AG04449 (cell line): ENCODE measurements at regions not wholly inside any gene's neighbourhood (a gene's known extent, or its start where the extent isn't known, plus 50 kb on each side); places are given as distances from the start of the nearest gene placed in this dataset.

Experiments
- CTCF ChIA-PET: fragments of 350-600 bp; formaldehyde crosslinking; extraction: SDS; loops from one replicate; lab custom pipeline; 2021; ENCODE audit warnings: antibody characterized with exemption; lab: Yijun Ruan, JAX
- POLR2A ChIA-PET: fragments of 400-600, 350-600 bp; formaldehyde crosslinking; extraction: SDS; loops from one replicate; lab custom pipeline; 2020; ENCODE audit warnings: antibody characterized with exemption, inconsistent platforms; lab: Yijun Ruan, JAX
- DNase-seq: peaks from one replicate; pipeline ENCODE4 v3.0.0-alpha.2; 2010; ENCODE audit warnings: low read depth, low spot score
- H3K4me3 ChIP-seq: 2 replicates; pipeline ENCODE4 v1.5.1; 2011; ENCODE audit warnings: low read depth, mild to moderate bottlenecking, control low read depth, low read length
- CTCF ChIP-seq: IDR thresholded peaks from one replicate; pipeline ENCODE4 v1.5.1; 2011; ENCODE audit warnings: mild to moderate bottlenecking, moderate library complexity, low read length, control low read depth, inconsistent platforms; ENCODE audit not compliant: insufficient read depth; ENCODE audit errors: missing control alignments

GRCh38 chr15:97236140-97236539 is 724.4 kb upstream of the ARRDC4 start:
- no peak for DNase-seq
- no peak overlapping the region for H3K4me3 ChIP-seq
- TF ChIP-seq CTCF, result no peak
- CTCF ChIA-PET, result interaction anchor here (1.1 to 2.8 kb wide), 2 partner anchors 878 to 909 kb away, joined by 3 to 19 read pairs; no protein-coding TSS in a partner anchor
- POLR2A ChIA-PET, result no interaction called here

- TF ChIP-seq CTCF, result no peak
- POLR2A ChIA-PET, result no interaction called here
- no peak for DNase-seq
- no peak overlapping the region for H3K4me3 ChIP-seq
- CTCF ChIA-PET, result interaction anchor here (1.1 kb wide), 1 partner anchor 879 kb away, joined by 3 read pairs; no protein-coding TSS in a partner anchor
These were observed 723.3 kb upstream of the ARRDC4 start for GRCh38 chr15:97237160-97237559.

GRCh38 chr15:97248376-97248775 is 712.1 kb upstream of the ARRDC4 start:
- H3K4me3 ChIP-seq, result no peak overlapping the region
- CTCF ChIA-PET, result no interaction called here

GRCh38 chr15:97259943-97260342 is 700.6 kb upstream of the ARRDC4 start:
- no peak for TF ChIP-seq CTCF

More at GRCh38 chr15:97248376-97248775, 712.1 kb upstream of the ARRDC4 start:
- no peak for TF ChIP-seq CTCF
- POLR2A ChIA-PET, result no interaction called here
- no peak for DNase-seq

GRCh38 chr15:97301166-97301565 is 659.3 kb upstream of the ARRDC4 start:
- TF ChIP-seq CTCF, result no peak
- no peak overlapping the region for H3K4me3 ChIP-seq
- no peak for DNase-seq
- ChIA-PET CTCF (no interaction called here), POLR2A (no interaction called here)

More at GRCh38 chr15:97259943-97260342, 700.6 kb upstream of the ARRDC4 start:
- H3K4me3 ChIP-seq, result no peak overlapping the region
- no peak for DNase-seq
- CTCF ChIA-PET, result no interaction called here
- POLR2A ChIA-PET, result no interaction called here

GRCh38 chr15:97316362-97316761 is 644.1 kb upstream of the ARRDC4 start:
- TF ChIP-seq CTCF, result no peak
- POLR2A ChIA-PET, result no interaction called here
- H3K4me3 ChIP-seq, result no peak overlapping the region
- DNase-seq, result no peak
- CTCF ChIA-PET, result no interaction called here
